HepG2 (cell line): ENCODE measurements at regions not wholly inside any gene's neighbourhood (a gene's known extent, or its start where the extent isn't known, plus 50 kb on each side); places are given as distances from the start of the nearest gene placed in this dataset.

Experiments used
- ATAC-seq: fragments of 200-7000 bp; cut with Tn5 transposase; 3 replicates; pipeline ENCODE4 v1.9.1; 2020; ENCODE audit warnings: mild to moderate bottlenecking, moderate library complexity
- BruUV-seq: library from RNA; stranded (reverse); fragments of 400-500 nt; replicated peaks from 2 replicates; lab custom pipeline; 2021; lab: Mats Ljungman, UMichigan
- CTCF ChIA-PET: fragments of 300-600 bp; formaldehyde crosslinking; extraction: SDS; loops from one replicate; lab custom pipeline; 2021; ENCODE audit warnings: low total read pairs, inconsistent platforms, low intra/inter-chr PET ratio; lab: Yijun Ruan, JAX
- POLR2A ChIA-PET: fragments of 350-600 bp; sonication (Branson Sonifier 250); formaldehyde crosslinking; loops from one replicate; lab custom pipeline; 2020; ENCODE audit warnings: antibody characterized with exemption, inconsistent platforms; lab: Yijun Ruan, JAX
- DNase-seq: peaks from one replicate; pipeline ENCODE4 v3.0.0-alpha.2; 2015; ENCODE audit warnings: low spot score
- FAIRE-seq: peaks from 3 replicates; lab custom pipeline; 2011; peaks lifted over from hg19 to GRCh38; lab: Jason Lieb, UNC
- H2AFZ ChIP-seq: one replicate; pipeline ENCODE4 v1.6.1; 2011; ENCODE audit warnings: low read length, inconsistent platforms
- H3K27ac ChIP-seq: fragments of 300-600 bp; 3 replicates; pipeline ENCODE4 v1.8.0; 2011; ENCODE audit warnings: mixed run types, mild to moderate bottlenecking, mixed read lengths, low read length, inconsistent platforms; ENCODE audit not compliant: insufficient read depth; ENCODE audit errors: extremely low read length
- H3K27me3 ChIP-seq, 2 experiments: fragments of 200-600 bp in 1 of 2; 2 replicates in 1 of 2; 3 replicates in 1 of 2; pipeline versions ENCODE4 v1.6.0 to v1.8.0; 2011; ENCODE audit warnings: low read length in 2 of 2, mild to moderate bottlenecking in 2 of 2, moderate library complexity in 2 of 2, inconsistent platforms in 1 of 2; ENCODE audit not compliant: insufficient read depth in 2 of 2, control insufficient read depth in 1 of 2
- H3K36me3 ChIP-seq, 2 experiments: fragments of 200-600 bp in 1 of 2; replicated peaks in 1 of 2; 2 replicates in 1 of 2; 3 replicates in 1 of 2; pipeline versions ENCODE4 v1.5.1 to v1.8.0; 2011; ENCODE audit warnings: low read length in 2 of 2, inconsistent platforms in 1 of 2; ENCODE audit not compliant: insufficient read depth in 2 of 2, control insufficient read depth in 1 of 2
- H3K4me1 ChIP-seq: 2 replicates; pipeline ENCODE4 v1.5.1; 2012; ENCODE audit warnings: low read length, inconsistent platforms; ENCODE audit not compliant: insufficient read depth
- H3K4me2 ChIP-seq: 2 replicates; pipeline ENCODE4 v1.6.0; 2011; ENCODE audit warnings: low read depth, low read length, inconsistent platforms
- H3K4me3 ChIP-seq, 3 experiments: fragments of 200-600 bp in 1 of 3; sonication (generic), shearing (Covaris generic) in 1 of 3; replicated peaks in 1 of 3; 2 replicates each; pipeline ENCODE4 v1.5.1; 2011 to 2016; ENCODE audit warnings: low read length in 3 of 3, inconsistent platforms in 2 of 3, low read depth in 2 of 3, mild to moderate bottlenecking in 2 of 3, control low read depth in 1 of 3, mixed read lengths in 1 of 3; ENCODE audit not compliant: insufficient read depth in 1 of 3
- H3K79me2 ChIP-seq: one replicate; pipeline ENCODE4 v1.6.1; 2011; ENCODE audit warnings: low read length, inconsistent platforms; ENCODE audit not compliant: insufficient read depth
- H3K9ac ChIP-seq: 2 replicates; pipeline ENCODE4 v1.6.0; 2011; ENCODE audit warnings: mild to moderate bottlenecking, low read depth, low read length, inconsistent platforms; ENCODE audit not compliant: insufficient read depth
- H3K9me3 ChIP-seq: 2 replicates; pipeline ENCODE4 v1.5.1; 2012; ENCODE audit warnings: mild to moderate bottlenecking, low read length
- H4K20me1 ChIP-seq: 2 replicates; pipeline ENCODE4 v1.6.0; 2011; ENCODE audit warnings: inconsistent platforms, mild to moderate bottlenecking, low read length, moderate library complexity; ENCODE audit not compliant: insufficient read depth
- ARID3A ChIP-seq: IDR thresholded peaks from 2 replicates; pipeline ENCODE4 v1.6.1; 2012; ENCODE audit warnings: low read depth, low read length, improper control_type of control experiment
- BORCS8-MEF2B ChIP-seq: sonication (generic); formaldehyde crosslinking; IDR thresholded peaks from 2 replicates; pipeline ENCODE4 v1.8.0; 2022; ENCODE audit warnings: mild to moderate bottlenecking, missing genetic modification reagents
- CTCF ChIP-seq: sonication (generic); formaldehyde crosslinking; IDR thresholded peaks from 2 replicates; pipeline ENCODE4 v1.5.0; 2020; ENCODE audit warnings: mild to moderate bottlenecking, missing genetic modification reagents, moderate library complexity
- IKZF1 ChIP-seq: fragments of 450-650 bp; IDR thresholded peaks from 2 replicates; pipeline ENCODE4 v1.7.1; 2016
- NFE2 ChIP-seq: sonication (generic); formaldehyde crosslinking; IDR thresholded peaks from 2 replicates; pipeline ENCODE4 v1.4.0; 2020; ENCODE audit warnings: missing genetic modification reagents
- NFRKB ChIP-seq: fragments of 450-650 bp; IDR thresholded peaks from 2 replicates; pipeline ENCODE4 v1.6.1; 2017
- POLR2AphosphoS5 ChIP-seq: IDR thresholded peaks from 2 replicates; pipeline ENCODE4 v1.6.1; 2012; ENCODE audit warnings: low read depth, low read length
- RNF219 ChIP-seq: sonication (generic); formaldehyde crosslinking; IDR thresholded peaks from 2 replicates; pipeline ENCODE4 v1.5.0; 2020; ENCODE audit warnings: mild to moderate bottlenecking, missing genetic modification reagents
- SMARCC2 ChIP-seq: fragments of 450-650 bp; IDR thresholded peaks from 2 replicates; pipeline ENCODE4 v1.6.1; 2017; ENCODE audit warnings: antibody characterized with exemption, mild to moderate bottlenecking
- STAG1 ChIP-seq: sonication (generic); formaldehyde crosslinking; IDR thresholded peaks from 2 replicates; pipeline ENCODE4 v1.4.0; 2020; ENCODE audit warnings: missing genetic modification reagents
- ZNF792 ChIP-seq: IDR thresholded peaks from 2 replicates; pipeline ENCODE4 v1.6.1; 2016
- ZNF850 ChIP-seq: sonication (generic); formaldehyde crosslinking; conservative IDR thresholded peaks from 2 replicates; pipeline ENCODE4 v1.9.0; 2021; ENCODE audit warnings: mild to moderate bottlenecking, missing genetic modification reagents
- ZSCAN21 ChIP-seq: sonication (generic); formaldehyde crosslinking; IDR thresholded peaks from 2 replicates; pipeline ENCODE4 v1.8.0; 2022; ENCODE audit warnings: mild to moderate bottlenecking, missing genetic modification reagents, moderate library complexity, borderline replicate concordance
- WGBS: methylation state at CpG from one replicate; pipeline ENCODE4 v1.1.6; 2017; ENCODE audit warnings: low lambda C conversion rate; 5-methylcytosine and 5-hydroxymethylcytosine counted together
- in situ Hi-C: cut with HindIII; loops from 2 replicates; pipeline ENCODE4 v1.10.0; 2017; ENCODE audit warnings: low pct_unique_long_range_greater_than_20kb; ENCODE audit not compliant: extremely low pct_ligation_motif_present
- intact Hi-C: fragments of 100-400 bp; cut with micrococcal nuclease; formaldehyde crosslinking; loops from one replicate; pipeline ENCODE4 v1.10.0; 2022; ENCODE audit not compliant: unreplicated experiment

GRCh38 chr11:87463486-87464102 lies 425.9 kb downstream of the TMEM135 start:
- Histone ChIP-seq H3K4me2 (no peak overlapping the region), H2AFZ (no peak overlapping the region), H3K79me2 (no peaks in the 10 kb centered on the region), H3K27me3 (no peaks in the 10 kb centered on the region; a peak in 2 of 5 replicates), H3K27ac (no peak overlapping the region), H3K36me3 (no peaks in the 10 kb centered on the region), H3K4me1 (no peaks in the 10 kb centered on the region), H3K4me3 (no peak overlapping the region), H3K9ac (no peak overlapping the region), H4K20me1 (no peaks in the 10 kb centered on the region), H3K9me3 (no peaks in the 10 kb centered on the region)
- in situ Hi-C loops (loop anchor here (25.0 kb wide), 1 partner anchor 1074 kb away; no protein-coding TSS in a partner anchor), intact Hi-C loops (loop anchor here (2.0 to 5.0 kb wide), 2 partner anchors 639 to 1089 kb away; no protein-coding TSS in a partner anchor)
- 15% methylated on average over 4 of the region's 4 CpGs for WGBS
- POLR2A ChIA-PET, result no interaction called here
- FAIRE-seq (peak; percentile 80), DNase-seq (peak; percentile 38), ATAC-seq (peak; percentile 94)
- BruUV-seq, result no TSS peak
- CTCF ChIA-PET, result interaction anchor here (0.9 kb wide), 1 partner anchor 1081 kb away, joined by 4 read pairs; no protein-coding TSS in a partner anchor
- TF ChIP-seq POLR2AphosphoS5, result no peak
- peak; percentile 69 for TF ChIP-seq STAG1 (CRISPR knock-in tag)
- peak; percentile 66 for TF ChIP-seq CTCF (CRISPR knock-in tag)

- intact Hi-C loops, result loop anchor here (2.0 to 5.0 kb wide), 2 partner anchors 641 to 1090 kb away; no protein-coding TSS in a partner anchor
- Histone ChIP-seq H3K79me2 (no peaks in the 10 kb centered on the region), H4K20me1 (no peaks in the 10 kb centered on the region), H2AFZ (no peak overlapping the region)
- POLR2A ChIA-PET, result no interaction called here
- no TSS peak for BruUV-seq
- no peak for TF ChIP-seq BORCS8-MEF2B
- no peak for TF ChIP-seq ARID3A
- no peak for TF ChIP-seq NFRKB
- no peak for TF ChIP-seq ZSCAN21 (CRISPR knock-in tag)
- TF ChIP-seq SMARCC2, result no peak
- TF ChIP-seq NFE2 (CRISPR knock-in tag), result no peak
- TF ChIP-seq RNF219 (CRISPR knock-in tag), result no peak
- TF ChIP-seq ZNF850 (CRISPR knock-in tag), result no peak
- no peak for TF ChIP-seq IKZF1
- TF ChIP-seq ZNF792 (CRISPR knock-in tag), result no peak
- TF ChIP-seq, all 625 proteins: peak for 0
- CTCF ChIA-PET, result no interaction called here
- H3K36me3 ChIP-seq, result no peaks in the 10 kb centered on the region
- H3K4me3 ChIP-seq, result no peak overlapping the region
- H3K27me3 ChIP-seq, result no peaks in the 10 kb centered on the region; a peak in 2 of 5 replicates
- FAIRE-seq, result no peak
- no peak for DNase-seq
- WGBS, result 0% methylated on average over 1 of the region's 1 CpG
- no peak overlapping the region for H3K27ac ChIP-seq
- no peak for ATAC-seq
- H3K4me2 ChIP-seq, result no peak overlapping the region
- no peak overlapping the region for H3K9ac ChIP-seq
- H3K4me1 ChIP-seq, result no peaks in the 10 kb centered on the region
- H3K9me3 ChIP-seq, result no peaks in the 10 kb centered on the region
- in situ Hi-C loops, result loop anchor here (25.0 kb wide), 1 partner anchor 1075 kb away; no protein-coding TSS in a partner anchor
Observed at GRCh38 chr11:87462171-87462570, 424.4 kb downstream of the TMEM135 start.
